HAP-1 (cell line): ENCODE measurements at regions not wholly inside any gene's neighbourhood (a gene's known extent, or its start where the extent isn't known, plus 50 kb on each side); places are given as distances from the start of the nearest gene placed in this dataset.

Experiments used
- DNase-seq, 2 experiments: peaks; one replicate each; pipeline ENCODE4 v3.0.0-alpha.2; 2016 to 2020; ENCODE audit warnings: low spot score in 2 of 2
- H3K27me3 ChIP-seq: fragments of 250-450 bp; sonication (Bioruptor Pico); 2 replicates; pipeline ENCODE4 v1.5.1; 2020; ENCODE audit warnings: low read depth, mild to moderate bottlenecking, moderate library complexity
- H3K36me3 ChIP-seq: fragments of 250-450 bp; sonication (Bioruptor Pico); replicated peaks from 2 replicates; pipeline ENCODE4 v1.5.1; 2020; ENCODE audit warnings: mild to moderate bottlenecking
- H3K4me1 ChIP-seq: fragments of 250-450 bp; sonication (Bioruptor Pico); 2 replicates; pipeline ENCODE4 v1.5.1; 2020; ENCODE audit warnings: mild to moderate bottlenecking
- H3K4me3 ChIP-seq: fragments of 250-450 bp; sonication (Bioruptor Pico); 2 replicates; pipeline ENCODE4 v1.5.1; 2020; ENCODE audit warnings: mild to moderate bottlenecking, moderate library complexity
- H3K9me3 ChIP-seq: fragments of 250-450 bp; sonication (Bioruptor Pico); 2 replicates; pipeline ENCODE4 v1.5.1; 2020; ENCODE audit warnings: mild to moderate bottlenecking, moderate library complexity
- in situ Hi-C: fragments of 300-500 bp; cut with MboI; formaldehyde crosslinking; loops from 3 replicates; pipeline ENCODE4 v1.14.3; 2020; ENCODE audit warnings: low sequenced_read_pairs, inconsistent platforms, mixed read lengths

DNA sequence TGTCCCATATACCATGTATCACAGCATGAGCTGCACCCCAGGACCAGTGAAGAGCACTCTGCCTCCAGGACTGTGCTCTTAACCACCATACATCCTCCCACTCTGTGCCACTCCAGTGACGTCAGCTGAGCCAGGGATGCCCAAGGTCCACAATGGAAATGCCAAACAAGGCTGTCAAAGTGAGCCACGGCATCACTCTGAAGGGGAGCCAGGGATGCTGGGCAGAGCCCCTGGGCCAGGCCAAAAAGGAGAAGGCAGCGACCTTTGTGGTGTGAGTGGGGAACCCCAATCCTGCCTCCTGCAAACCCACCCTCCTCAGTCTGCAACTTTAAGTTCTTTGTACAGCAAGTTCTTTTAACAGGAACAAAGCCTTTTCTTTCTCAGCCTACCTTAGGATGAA lies 242.7 kb downstream of the SYK start:
- no peaks in the 10 kb centered on the region for H3K36me3 ChIP-seq
- H3K4me3 ChIP-seq = no peak overlapping the region
- in situ Hi-C loops = no loop called here
- no peaks in the 10 kb centered on the region for H3K9me3 ChIP-seq
- DNase-seq = no peak
- 0 out of 2 replicates have a peak, but pooled peaks cover 3% of the 10 kb centered on the region for H3K27me3 ChIP-seq
- no peaks in the 10 kb centered on the region for H3K4me1 ChIP-seq

DNA sequence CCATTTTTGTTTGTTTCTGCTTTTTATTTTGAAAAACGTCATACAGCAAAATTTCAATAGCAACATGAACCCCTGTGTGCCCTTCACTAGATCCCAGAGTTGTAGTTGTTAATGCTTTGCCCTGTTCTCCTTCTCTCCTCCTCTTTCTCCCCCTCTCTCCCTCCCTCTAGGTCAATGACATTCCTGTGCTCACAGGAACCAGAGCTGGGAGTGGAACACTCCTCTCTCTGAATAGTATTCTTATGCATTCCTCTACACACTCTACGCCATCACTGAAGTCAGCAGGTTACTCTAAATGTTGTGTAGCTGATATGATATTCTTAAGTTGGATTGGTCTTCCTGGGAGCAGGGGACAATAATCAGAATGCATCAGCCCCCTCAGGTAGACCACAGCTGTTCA lies 243.4 kb downstream of the SYK start:
- H3K36me3 ChIP-seq = no peaks in the 10 kb centered on the region
- H3K9me3 ChIP-seq = no peaks in the 10 kb centered on the region
- no peaks in the 10 kb centered on the region for H3K4me1 ChIP-seq
- H3K4me3 ChIP-seq = no peak overlapping the region
- in situ Hi-C loops = no loop called here
- DNase-seq = no peak
- 0 out of 2 replicates have a peak, but pooled peaks cover 3% of the 10 kb centered on the region for H3K27me3 ChIP-seq

GRCh38 chr9:91047529-91047928 lies 245.9 kb downstream of the SYK start:
- H3K9me3 ChIP-seq = no peaks in the 10 kb centered on the region

GRCh38 chr9:91047993-91048607 lies 246.5 kb downstream of the SYK start:
- in situ Hi-C loops = no loop called here
- Histone ChIP-seq H3K9me3 (no peaks in the 10 kb centered on the region), H3K27me3 (peaks cover 10% of the 10 kb centered on the region; the same call in 1 of the 2 replicates), H3K36me3 (no peaks in the 10 kb centered on the region), H3K4me1 (no peaks in the 10 kb centered on the region), H3K4me3 (no peak overlapping the region)
- DNase-seq = no peak

More at GRCh38 chr9:91047529-91047928, 245.9 kb downstream of the SYK start:
- H3K27me3 ChIP-seq = peaks cover 9% of the 10 kb centered on the region; the same call in 1 of the 2 replicates
- H3K36me3 ChIP-seq = no peaks in the 10 kb centered on the region
- in situ Hi-C loops = no loop called here
- no peak overlapping the region for H3K4me3 ChIP-seq
- no peaks in the 10 kb centered on the region for H3K4me1 ChIP-seq
- no peak for DNase-seq

GRCh38 chr9:91048749-91049148 lies 247.1 kb downstream of the SYK start:
- no peaks in the 10 kb centered on the region for H3K36me3 ChIP-seq
- no peak for DNase-seq
- H3K4me3 ChIP-seq = no peak overlapping the region
- H3K9me3 ChIP-seq = no peaks in the 10 kb centered on the region
- no peaks in the 10 kb centered on the region for H3K4me1 ChIP-seq
- H3K27me3 ChIP-seq = peaks cover 12% of the 10 kb centered on the region; the same call in 1 of the 2 replicates
- in situ Hi-C loops = no loop called here

DNA sequence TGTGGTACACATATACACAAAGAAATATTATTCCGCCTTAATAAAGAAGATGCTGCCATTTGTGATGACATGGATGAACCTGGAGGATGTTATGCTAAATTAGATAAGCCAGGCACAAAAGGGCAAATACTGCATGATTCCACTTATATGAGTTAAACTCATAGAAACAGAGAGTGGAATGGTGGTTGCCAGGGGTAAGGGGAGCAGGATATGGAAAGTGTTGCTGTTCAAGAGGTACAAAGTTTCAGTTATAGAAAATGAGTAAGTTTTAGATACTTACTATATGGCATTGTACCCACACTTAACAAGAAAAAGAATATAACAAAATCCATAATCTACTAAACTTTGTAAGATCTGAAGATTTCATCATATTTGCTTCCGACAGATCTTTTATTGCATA lies 252.2 kb downstream of the SYK start:
- Histone ChIP-seq H3K4me3 (no peak overlapping the region), H3K36me3 (no peaks in the 10 kb centered on the region), H3K9me3 (no peaks in the 10 kb centered on the region), H3K4me1 (no peaks in the 10 kb centered on the region), H3K27me3 (peaks cover 14% of the 10 kb centered on the region)
- DNase-seq = no peak
- in situ Hi-C loops = no loop called here

DNA sequence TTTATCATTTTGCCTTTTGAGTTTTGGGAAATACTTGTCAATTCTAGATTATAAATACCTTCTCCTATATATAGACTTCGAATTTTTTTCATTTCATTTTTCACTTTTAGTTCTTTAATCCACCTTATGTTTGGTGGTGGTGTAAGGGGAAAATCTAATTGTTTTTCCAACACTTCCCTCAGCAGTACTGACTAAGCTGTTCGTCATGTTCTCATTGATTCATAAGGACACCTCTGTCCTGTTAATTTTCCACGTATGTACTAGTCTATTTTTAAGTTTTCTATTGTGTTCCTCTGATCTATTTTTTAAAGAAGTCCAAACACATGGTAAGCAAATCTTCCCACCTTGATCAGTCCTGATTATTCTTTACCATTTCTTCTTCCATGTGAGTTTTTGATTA lies 254.2 kb downstream of the SYK start:
- Histone ChIP-seq H3K4me1 (no peaks in the 10 kb centered on the region), H3K27me3 (peaks cover 14% of the 10 kb centered on the region), H3K9me3 (no peaks in the 10 kb centered on the region), H3K4me3 (no peak overlapping the region), H3K36me3 (no peaks in the 10 kb centered on the region)
- in situ Hi-C loops = no loop called here
- no peak for DNase-seq

DNA sequence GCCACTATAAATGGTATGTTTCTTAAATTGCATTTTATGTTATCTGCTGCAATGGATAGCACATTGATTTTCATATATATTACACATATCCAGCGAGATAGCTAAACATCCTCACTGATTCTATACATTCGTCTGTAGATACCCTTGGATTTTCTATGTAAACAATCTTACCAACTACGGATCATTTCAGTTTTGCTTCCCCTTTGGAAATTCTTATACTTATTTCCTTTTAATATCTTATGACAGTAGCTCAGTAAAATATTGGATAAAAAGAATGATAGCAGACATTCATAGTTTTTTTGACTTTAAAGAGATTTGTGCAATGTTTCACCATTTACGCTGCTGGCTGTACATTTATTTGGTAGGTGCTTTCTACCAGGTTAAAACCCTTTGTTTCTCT lies 254.9 kb downstream of the SYK start:
- Histone ChIP-seq H3K4me3 (no peak overlapping the region), H3K9me3 (no peaks in the 10 kb centered on the region), H3K4me1 (no peaks in the 10 kb centered on the region), H3K36me3 (no peaks in the 10 kb centered on the region), H3K27me3 (peaks cover 10% of the 10 kb centered on the region)
- DNase-seq = no peak
- in situ Hi-C loops = no loop called here

DNA sequence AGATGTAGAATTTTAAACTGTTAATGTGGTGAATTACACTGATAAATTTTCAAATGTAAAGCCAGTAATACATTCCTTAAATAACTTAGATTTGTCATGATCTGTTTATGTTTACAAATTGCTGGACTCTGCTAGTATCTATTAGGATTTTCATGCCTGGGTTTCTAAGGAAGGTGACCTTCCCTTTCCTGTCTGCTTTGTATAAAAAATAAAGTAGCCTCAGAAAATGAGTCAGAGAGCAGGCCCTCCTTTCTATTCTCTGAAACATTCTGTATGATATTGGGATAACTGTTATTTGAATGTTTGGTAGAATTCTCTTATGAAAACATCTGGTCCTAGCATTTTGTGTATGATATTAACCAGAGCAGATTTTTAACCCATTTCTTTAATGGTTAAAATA lies 255.3 kb downstream of the SYK start:
- Histone ChIP-seq H3K4me3 (no peak overlapping the region), H3K9me3 (no peaks in the 10 kb centered on the region), H3K4me1 (no peaks in the 10 kb centered on the region), H3K36me3 (no peaks in the 10 kb centered on the region), H3K27me3 (peaks cover 10% of the 10 kb centered on the region)
- DNase-seq = no peak
- in situ Hi-C loops = no loop called here

- no peak for DNase-seq
- H3K27me3 ChIP-seq = peaks cover 5% of the 10 kb centered on the region
- H3K4me3 ChIP-seq = no peak overlapping the region
- H3K36me3 ChIP-seq = no peaks in the 10 kb centered on the region
- no peaks in the 10 kb centered on the region for H3K4me1 ChIP-seq
- in situ Hi-C loops = no loop called here
- no peaks in the 10 kb centered on the region for H3K9me3 ChIP-seq
These were observed 258.1 kb downstream of the SYK start for GRCh38 chr9:91059713-91060112.

- H3K4me1 ChIP-seq = no peaks in the 10 kb centered on the region
- H3K4me3 ChIP-seq = no peak overlapping the region
- DNase-seq = no peak
- in situ Hi-C loops = no loop called here
- no peaks in the 10 kb centered on the region for H3K36me3 ChIP-seq
- no peaks in the 10 kb centered on the region for H3K9me3 ChIP-seq
- H3K27me3 ChIP-seq = peaks cover 5% of the 10 kb centered on the region
These were observed 259.1 kb downstream of the SYK start for GRCh38 chr9:91060520-91061343.

GRCh38 chr9:91061506-91061905 lies 259.9 kb downstream of the SYK start:
- no peak for DNase-seq
- H3K27me3 ChIP-seq = peaks cover under 1% of the 10 kb centered on the region; the same call in 1 of the 2 replicates
- H3K4me3 ChIP-seq = no peak overlapping the region
- no peaks in the 10 kb centered on the region for H3K4me1 ChIP-seq
- in situ Hi-C loops = no loop called here
- no peaks in the 10 kb centered on the region for H3K9me3 ChIP-seq
- H3K36me3 ChIP-seq = no peaks in the 10 kb centered on the region

DNA sequence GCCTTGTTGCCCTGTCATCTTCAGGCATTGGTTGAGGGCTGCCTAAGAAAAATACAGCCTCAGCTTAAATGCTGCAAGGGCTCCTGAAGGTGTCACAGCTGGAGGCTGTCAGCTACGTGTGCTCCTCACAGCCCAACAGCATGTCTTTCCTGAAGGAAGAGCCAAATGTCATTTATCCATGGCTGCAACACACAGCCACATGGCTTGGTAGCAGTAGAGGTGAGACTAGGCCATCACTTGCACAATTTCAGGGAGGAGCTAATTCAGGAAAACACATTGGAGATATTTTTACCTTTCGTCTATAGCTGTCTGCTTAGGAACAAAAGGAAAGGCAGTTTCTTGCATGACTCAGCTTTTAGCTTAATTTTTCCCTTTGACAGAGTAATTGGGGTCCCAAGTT lies 260.7 kb downstream of the SYK start:
- in situ Hi-C loops = no loop called here
- no peaks in the 10 kb centered on the region for H3K27me3 ChIP-seq
- H3K9me3 ChIP-seq = no peaks in the 10 kb centered on the region
- no peak overlapping the region for H3K4me3 ChIP-seq
- no peaks in the 10 kb centered on the region for H3K36me3 ChIP-seq
- no peak for DNase-seq
- no peaks in the 10 kb centered on the region for H3K4me1 ChIP-seq

- no peaks in the 10 kb centered on the region for H3K9me3 ChIP-seq
- in situ Hi-C loops = no loop called here
- no peak for DNase-seq
- H3K36me3 ChIP-seq = no peaks in the 10 kb centered on the region
- H3K4me1 ChIP-seq = no peaks in the 10 kb centered on the region
- H3K4me3 ChIP-seq = no peak overlapping the region
- no peaks in the 10 kb centered on the region for H3K27me3 ChIP-seq
These were observed 261.9 kb downstream of the SYK start for GRCh38 chr9:91063471-91063870.
